ENCODE measurements at regions not wholly inside any gene's neighbourhood (a gene's known extent, or its start where the extent isn't known, plus 50 kb on each side); places are given as distances from the start of the nearest gene placed in this dataset.

- no peak for TF ChIP-seq ZHX1 (conservative IDR thresholded peaks at IDR 0.05; ENCODE audit: low read length)
- no peak for TF ChIP-seq DMBX1 (CRISPR knock-in tag; IDR thresholded peaks at IDR 0.05; ENCODE audit: borderline replicate concordance)
- no peak for TF ChIP-seq RBM15 (IDR thresholded peaks at IDR 0.05; ENCODE audit: insufficient read depth, low read length)
- no peak for TF ChIP-seq TCF15 (CRISPR knock-in tag; IDR thresholded peaks at IDR 0.05)
- no peak for TF ChIP-seq MBD2 (IDR thresholded peaks at IDR 0.05; ENCODE audit: borderline replicate concordance, low read depth)
- TF ChIP-seq POU5F1 (IDR thresholded peaks at IDR 0.05; ENCODE audit: borderline replicate concordance, low read depth, low read length, partially characterized antibody) = no peak
- TF ChIP-seq SPI1 (IDR thresholded peaks at IDR 0.05; ENCODE audit: borderline replicate concordance, low read depth, low read length) = no peak
- no peak for TF ChIP-seq NELFE (IDR thresholded peaks at IDR 0.05; ENCODE audit: insufficient read depth, insufficient read length)
- no peak for TF ChIP-seq SMAD1 (IDR thresholded peaks at IDR 0.05; ENCODE audit: low read depth, low read length, partially characterized antibody)
- no peak for TF ChIP-seq FOXJ2 (tag; IDR thresholded peaks at IDR 0.05)
Measured at GRCh38 chr16:26212599-26212998, 520.8 kb downstream of the HS3ST4 start (continued).
